K562 (cell line): ENCODE measurements at regions not wholly inside any gene's neighbourhood (a gene's known extent, or its start where the extent isn't known, plus 50 kb on each side); places are given as distances from the start of the nearest gene placed in this dataset.

Source experiments
- BMI1 ChIP-seq: fragments of 150-350 bp; IDR thresholded peaks from 2 replicates; pipeline ENCODE4 v1.6.1; 2014; ENCODE audit warnings: low read length
- CXXC5 ChIP-seq: fragments of 250-450 bp; sonication (Bioruptor Pico); IDR thresholded peaks from 2 replicates; pipeline ENCODE4 v1.8.0; 2022; ENCODE audit warnings: inconsistent platforms, mild to moderate bottlenecking, moderate library complexity
- DPF2 ChIP-seq: fragments of 450-650 bp; IDR thresholded peaks from 2 replicates; pipeline ENCODE4 v1.6.1; 2016
- EP400 ChIP-seq: fragments of 450-650 bp; IDR thresholded peaks from 2 replicates; pipeline ENCODE4 v1.6.1; 2017; ENCODE audit warnings: antibody characterized with exemption, mild to moderate bottlenecking, moderate library complexity
- ESRRA ChIP-seq: fragments of 450-650 bp; IDR thresholded peaks from 2 replicates; pipeline ENCODE4 v1.6.1; 2014; ENCODE audit warnings: low read depth, mild to moderate bottlenecking, moderate library complexity, borderline replicate concordance
- NELFE ChIP-seq: IDR thresholded peaks from 2 replicates; pipeline ENCODE4 v1.6.1; 2011; ENCODE audit warnings: mild to moderate bottlenecking; ENCODE audit not compliant: insufficient read depth, insufficient read length
- NR2C2 ChIP-seq, 2 experiments: fragments of 200-800 bp in 1 of 2; sonication (Bioruptor generic) in 1 of 2; sonication (generic) in 1 of 2; formaldehyde crosslinking in 1 of 2; IDR thresholded peaks; 2 replicates each; pipeline versions ENCODE4 v1.6.1 to v1.8.0; 2016 to 2022; ENCODE audit warnings: mild to moderate bottlenecking in 1 of 2, missing compliant biosample characterization in 1 of 2, missing genetic modification characterization in 1 of 2, missing genetic modification reagents in 1 of 2
- POLR2AphosphoS2 ChIP-seq: IDR thresholded peaks from 2 replicates; pipeline ENCODE4 v1.6.1; 2012; ENCODE audit warnings: low read length, improper control_type of control experiment
- PTTG1 ChIP-seq: fragments of 450-650 bp; IDR thresholded peaks from 2 replicates; pipeline ENCODE4 v1.6.1; 2016; ENCODE audit warnings: low read depth, mild to moderate bottlenecking, missing genetic modification characterization, missing compliant biosample characterization
- PYGO2 ChIP-seq: fragments of 450-650 bp; IDR thresholded peaks from 2 replicates; pipeline ENCODE4 v1.6.1; 2016; ENCODE audit warnings: mild to moderate bottlenecking, missing genetic modification characterization, moderate library complexity, missing compliant biosample characterization
- RNF2 ChIP-seq: sonication (generic); IDR thresholded peaks from 2 replicates; pipeline ENCODE4 v1.6.1; 2016
- SMAD3 ChIP-seq: fragments of 450-650 bp; formaldehyde crosslinking; conservative IDR thresholded peaks from 2 replicates; pipeline ENCODE4 v1.4.0; 2020; ENCODE audit warnings: mild to moderate bottlenecking
- TAF7 ChIP-seq: fragments of 450-650 bp; IDR thresholded peaks from 2 replicates; pipeline ENCODE4 v1.6.1; 2016; ENCODE audit warnings: missing genetic modification characterization, missing compliant biosample characterization
- ZNF197 ChIP-seq: fragments of 200-800 bp; sonication (Bioruptor generic); IDR thresholded peaks from 2 replicates; pipeline ENCODE4 v1.6.1; 2016; ENCODE audit warnings: low read depth, missing genetic modification characterization, missing compliant biosample characterization
- ZNF239 ChIP-seq: fragments of 250-450 bp; sonication (Bioruptor Pico); IDR thresholded peaks from 2 replicates; pipeline ENCODE4 v1.4.0; 2020; ENCODE audit warnings: mild to moderate bottlenecking
- ZNF311 ChIP-seq: fragments of 250-450 bp; sonication (Bioruptor Pico); IDR thresholded peaks from 2 replicates; pipeline ENCODE4 v1.4.0; 2020; ENCODE audit warnings: mild to moderate bottlenecking, moderate library complexity
- ZNF75A ChIP-seq: fragments of 450-650 bp; formaldehyde crosslinking; IDR thresholded peaks from 2 replicates; pipeline ENCODE4 v1.4.0; 2020; ENCODE audit warnings: mild to moderate bottlenecking
- ZNF764 ChIP-seq: fragments of 250-450 bp; sonication (Bioruptor Pico); IDR thresholded peaks from 2 replicates; pipeline ENCODE4 v1.4.0; 2020; ENCODE audit warnings: low read depth, mild to moderate bottlenecking, moderate library complexity
- TF ChIP-seq, protein P1 (sequence below): sonication (generic); formaldehyde crosslinking; IDR thresholded peaks from 2 replicates; pipeline ENCODE4 v1.8.1; 2023; ENCODE audit warnings: mild to moderate bottlenecking, missing genetic modification reagents
- TF ChIP-seq, protein P2 (sequence below): fragments of 250-450 bp; sonication (Bioruptor Pico); IDR thresholded peaks from 2 replicates; pipeline ENCODE4 v1.5.0; 2021
- TF ChIP-seq, protein P3 (sequence below): fragments of 450-650 bp; IDR thresholded peaks from 2 replicates; pipeline ENCODE4 v1.6.1; 2016; ENCODE audit warnings: missing biosample characterization, missing genetic modification characterization

DNA sequence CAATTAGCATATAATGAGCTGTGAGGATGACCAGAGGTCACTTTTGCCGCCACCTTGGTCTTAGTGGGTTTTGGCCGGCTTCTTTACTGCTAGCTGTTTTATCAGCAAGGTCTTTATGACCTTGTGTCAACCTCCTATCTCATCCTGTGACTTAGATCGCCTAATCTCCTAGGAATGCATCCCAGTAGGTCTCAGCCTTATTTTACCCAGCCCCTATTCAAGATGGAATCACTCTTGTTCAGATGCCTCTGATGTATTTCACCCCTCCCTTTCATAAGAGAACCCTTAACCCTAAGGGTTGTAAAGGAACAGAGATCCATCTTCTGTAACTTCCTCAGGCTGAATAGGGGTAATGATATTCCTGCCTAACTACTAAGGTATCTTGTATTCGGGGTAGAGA, 58.9 kb upstream of the PALMD start (continued):
- TF ChIP-seq, protein P1, sequence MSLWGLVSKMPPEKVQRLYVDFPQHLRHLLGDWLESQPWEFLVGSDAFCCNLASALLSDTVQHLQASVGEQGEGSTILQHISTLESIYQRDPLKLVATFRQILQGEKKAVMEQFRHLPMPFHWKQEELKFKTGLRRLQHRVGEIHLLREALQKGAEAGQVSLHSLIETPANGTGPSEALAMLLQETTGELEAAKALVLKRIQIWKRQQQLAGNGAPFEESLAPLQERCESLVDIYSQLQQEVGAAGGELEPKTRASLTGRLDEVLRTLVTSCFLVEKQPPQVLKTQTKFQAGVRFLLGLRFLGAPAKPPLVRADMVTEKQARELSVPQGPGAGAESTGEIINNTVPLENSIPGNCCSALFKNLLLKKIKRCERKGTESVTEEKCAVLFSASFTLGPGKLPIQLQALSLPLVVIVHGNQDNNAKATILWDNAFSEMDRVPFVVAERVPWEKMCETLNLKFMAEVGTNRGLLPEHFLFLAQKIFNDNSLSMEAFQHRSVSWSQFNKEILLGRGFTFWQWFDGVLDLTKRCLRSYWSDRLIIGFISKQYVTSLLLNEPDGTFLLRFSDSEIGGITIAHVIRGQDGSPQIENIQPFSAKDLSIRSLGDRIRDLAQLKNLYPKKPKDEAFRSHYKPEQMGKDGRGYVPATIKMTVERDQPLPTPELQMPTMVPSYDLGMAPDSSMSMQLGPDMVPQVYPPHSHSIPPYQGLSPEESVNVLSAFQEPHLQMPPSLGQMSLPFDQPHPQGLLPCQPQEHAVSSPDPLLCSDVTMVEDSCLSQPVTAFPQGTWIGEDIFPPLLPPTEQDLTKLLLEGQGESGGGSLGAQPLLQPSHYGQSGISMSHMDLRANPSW (CRISPR knock-in tag) = no peak
- TF ChIP-seq NELFE = no peak
- TF ChIP-seq PYGO2 = peak; percentile 83
- TF ChIP-seq ZNF75A (CRISPR knock-in tag) = no peak
- peak; percentile 80 for TF ChIP-seq CXXC5 (CRISPR knock-in tag)
- peak; percentile 90 for TF ChIP-seq SMAD3 (CRISPR knock-in tag)
- TF ChIP-seq NR2C2 (CRISPR knock-in tag; IDR thresholded peaks at IDR 0.05) = no peak
- peak; percentile 50; the same call in 1 of the 2 replicates for TF ChIP-seq NR2C2 (tag; IDR thresholded peaks at IDR 0.05)
- TF ChIP-seq ZNF239 (CRISPR knock-in tag) = peak; percentile 69
- TF ChIP-seq PTTG1 = peak; percentile 88
- peak; percentile 76 for TF ChIP-seq TAF7 (tag)
- TF ChIP-seq ZNF764 (CRISPR knock-in tag) = no peak
- TF ChIP-seq EP400 = no peak
- TF ChIP-seq POLR2AphosphoS2 = no peak
- TF ChIP-seq DPF2 = no peak
- peak; percentile 80 for TF ChIP-seq ZNF311 (CRISPR knock-in tag)
- TF ChIP-seq, protein P2, sequence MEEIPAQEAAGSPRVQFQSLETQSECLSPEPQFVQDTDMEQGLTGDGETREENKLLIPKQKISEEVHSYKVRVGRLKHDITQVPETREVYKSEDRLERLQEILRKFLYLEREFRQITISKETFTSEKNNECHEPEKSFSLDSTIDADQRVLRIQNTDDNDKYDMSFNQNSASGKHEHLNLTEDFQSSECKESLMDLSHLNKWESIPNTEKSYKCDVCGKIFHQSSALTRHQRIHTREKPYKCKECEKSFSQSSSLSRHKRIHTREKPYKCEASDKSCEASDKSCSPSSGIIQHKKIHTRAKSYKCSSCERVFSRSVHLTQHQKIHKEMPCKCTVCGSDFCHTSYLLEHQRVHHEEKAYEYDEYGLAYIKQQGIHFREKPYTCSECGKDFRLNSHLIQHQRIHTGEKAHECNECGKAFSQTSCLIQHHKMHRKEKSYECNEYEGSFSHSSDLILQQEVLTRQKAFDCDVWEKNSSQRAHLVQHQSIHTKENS = no peak
- TF ChIP-seq BMI1 = no peak
- TF ChIP-seq ESRRA = peak; percentile 85; the same call in 1 of the 2 replicates
- peak; percentile 61; the same call in 1 of the 2 replicates for TF ChIP-seq ZNF197 (CRISPR knock-in tag)
- TF ChIP-seq, protein P3, sequence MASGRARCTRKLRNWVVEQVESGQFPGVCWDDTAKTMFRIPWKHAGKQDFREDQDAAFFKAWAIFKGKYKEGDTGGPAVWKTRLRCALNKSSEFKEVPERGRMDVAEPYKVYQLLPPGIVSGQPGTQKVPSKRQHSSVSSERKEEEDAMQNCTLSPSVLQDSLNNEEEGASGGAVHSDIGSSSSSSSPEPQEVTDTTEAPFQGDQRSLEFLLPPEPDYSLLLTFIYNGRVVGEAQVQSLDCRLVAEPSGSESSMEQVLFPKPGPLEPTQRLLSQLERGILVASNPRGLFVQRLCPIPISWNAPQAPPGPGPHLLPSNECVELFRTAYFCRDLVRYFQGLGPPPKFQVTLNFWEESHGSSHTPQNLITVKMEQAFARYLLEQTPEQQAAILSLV (tag) = 0 out of 2 replicates have a peak, but pooled peaks have one; percentile 13
- TF ChIP-seq RNF2 = no peak
